Panc1 (cell line): ENCODE measurements at regions not wholly inside any gene's neighbourhood (a gene's known extent, or its start where the extent isn't known, plus 50 kb on each side); places are given as distances from the start of the nearest gene placed in this dataset.

Experiments used
- ATAC-seq: fragments of 200-7000 bp; cut with Tn5 transposase; 2 replicates; pipeline ENCODE4 v1.9.1; 2020; ENCODE audit warnings: mild to moderate bottlenecking, moderate library complexity
- BruUV-seq: library from RNA; stranded (reverse); fragments of 400-500 nt; replicated peaks from 2 replicates; lab custom pipeline; 2021; lab: Mats Ljungman, UMichigan
- CTCF ChIA-PET: fragments of 300-600 bp; sonication (Branson Sonifier 250); formaldehyde crosslinking; loops from one replicate; lab custom pipeline; 2022; ENCODE audit warnings: antibody characterized with exemption; lab: Charles Lee
- POLR2A ChIA-PET: fragments of 300-600 bp; sonication (Branson Sonifier 250); formaldehyde crosslinking; loops from one replicate; lab custom pipeline; 2022; ENCODE audit warnings: antibody characterized with exemption; lab: Charles Lee
- DNase-seq: peaks from one replicate; pipeline ENCODE4 v3.0.0-alpha.2; 2010; ENCODE audit warnings: low read depth, low spot score
- H3K27ac ChIP-seq: 2 replicates; pipeline ENCODE4 v1.5.1; 2011; ENCODE audit warnings: mild to moderate bottlenecking, low read length, inconsistent platforms
- H3K27me3 ChIP-seq: fragments of 200-500 bp; sonication (Bioruptor generic); 2 replicates; pipeline ENCODE4 v1.6.0; 2014; ENCODE audit warnings: low read length, inconsistent platforms; ENCODE audit not compliant: control insufficient read depth, insufficient read depth
- H3K36me3 ChIP-seq: fragments of 200-500 bp; sonication (Bioruptor generic); 2 replicates; pipeline ENCODE4 v1.5.1; 2014; ENCODE audit warnings: inconsistent platforms, mild to moderate bottlenecking, low read length, moderate library complexity; ENCODE audit not compliant: control insufficient read depth, insufficient read depth
- H3K4me1 ChIP-seq: 2 replicates; pipeline ENCODE4 v1.5.1; 2011; ENCODE audit warnings: inconsistent platforms, mild to moderate bottlenecking, low read length, moderate library complexity; ENCODE audit not compliant: control insufficient read depth, insufficient read depth
- H3K4me3 ChIP-seq, 2 experiments: 2 replicates each; pipeline ENCODE4 v1.5.1; 2011 to 2012; ENCODE audit warnings: low read depth in 2 of 2, low read length in 2 of 2, mild to moderate bottlenecking in 2 of 2, inconsistent platforms in 1 of 2, moderate library complexity in 1 of 2
- H3K9me3 ChIP-seq: fragments of 200-500 bp; sonication (Bioruptor generic); 2 replicates; pipeline ENCODE4 v1.5.1; 2014; ENCODE audit warnings: low read depth, mild to moderate bottlenecking, inconsistent platforms, low read length, moderate library complexity; ENCODE audit not compliant: control insufficient read depth, insufficient read depth
- POLR2AphosphoS5 ChIP-seq: IDR thresholded peaks from 2 replicates; pipeline ENCODE4 v1.6.1; 2012; ENCODE audit warnings: mild to moderate bottlenecking, low read depth, low read length, moderate library complexity
- SIN3A ChIP-seq: IDR thresholded peaks from 2 replicates; pipeline ENCODE4 v1.6.1; 2012; ENCODE audit warnings: low read depth, mild to moderate bottlenecking, low read length, moderate library complexity, borderline replicate concordance; ENCODE audit not compliant: insufficient read depth
- TCF7L2 ChIP-seq: IDR thresholded peaks from 2 replicates; pipeline ENCODE4 v1.6.1; 2011; ENCODE audit warnings: mild to moderate bottlenecking, low read depth, low read length, inconsistent platforms
- in situ Hi-C: cut with HindIII; loops from 2 replicates; pipeline ENCODE4 v1.10.0; 2016; ENCODE audit warnings: low sequenced_read_pairs, low pct_unique_long_range_greater_than_20kb
- intact Hi-C: fragments of 100-400 bp; cut with micrococcal nuclease; formaldehyde crosslinking; loops from one replicate; pipeline ENCODE4 v1.10.0; 2022; ENCODE audit not compliant: unreplicated experiment
- TF ChIP-seq, protein P1 (sequence below), 2 experiments: IDR thresholded peaks; 2 replicates each; pipeline ENCODE4 v1.6.1; 2011 to 2012; ENCODE audit warnings: low read depth in 2 of 2, control low read depth in 1 of 2, low read length in 1 of 2, mild to moderate bottlenecking in 1 of 2, moderate library complexity in 1 of 2; ENCODE audit not compliant: insufficient read depth in 1 of 2
- TF ChIP-seq, protein P2 (sequence below): fragments of 450-650 bp; IDR thresholded peaks from 2 replicates; pipeline ENCODE4 v1.5.1; 2017; ENCODE audit warnings: mild to moderate bottlenecking

GRCh38 chr2:7673101-7673500 is 755.9 kb downstream of the RNF144A start:
- POLR2A ChIA-PET = no interaction called here
- no peak overlapping the region for H3K27ac ChIP-seq
- H3K4me1 ChIP-seq = no peaks in the 10 kb centered on the region
- intact Hi-C loops = loop anchor here (5.0 kb wide), 1 partner anchor 576 kb away; no protein-coding TSS in a partner anchor
- no peaks in the 10 kb centered on the region for H3K9me3 ChIP-seq
- no TSS peak for BruUV-seq
- no peak overlapping the region for H3K4me3 ChIP-seq
- in situ Hi-C loops = no loop called here
- H3K27me3 ChIP-seq = no peaks in the 10 kb centered on the region
- no peak for ATAC-seq
- H3K36me3 ChIP-seq = no peaks in the 10 kb centered on the region
- CTCF ChIA-PET = no interaction called here
- no peak for DNase-seq
- TF ChIP-seq, protein P1, sequence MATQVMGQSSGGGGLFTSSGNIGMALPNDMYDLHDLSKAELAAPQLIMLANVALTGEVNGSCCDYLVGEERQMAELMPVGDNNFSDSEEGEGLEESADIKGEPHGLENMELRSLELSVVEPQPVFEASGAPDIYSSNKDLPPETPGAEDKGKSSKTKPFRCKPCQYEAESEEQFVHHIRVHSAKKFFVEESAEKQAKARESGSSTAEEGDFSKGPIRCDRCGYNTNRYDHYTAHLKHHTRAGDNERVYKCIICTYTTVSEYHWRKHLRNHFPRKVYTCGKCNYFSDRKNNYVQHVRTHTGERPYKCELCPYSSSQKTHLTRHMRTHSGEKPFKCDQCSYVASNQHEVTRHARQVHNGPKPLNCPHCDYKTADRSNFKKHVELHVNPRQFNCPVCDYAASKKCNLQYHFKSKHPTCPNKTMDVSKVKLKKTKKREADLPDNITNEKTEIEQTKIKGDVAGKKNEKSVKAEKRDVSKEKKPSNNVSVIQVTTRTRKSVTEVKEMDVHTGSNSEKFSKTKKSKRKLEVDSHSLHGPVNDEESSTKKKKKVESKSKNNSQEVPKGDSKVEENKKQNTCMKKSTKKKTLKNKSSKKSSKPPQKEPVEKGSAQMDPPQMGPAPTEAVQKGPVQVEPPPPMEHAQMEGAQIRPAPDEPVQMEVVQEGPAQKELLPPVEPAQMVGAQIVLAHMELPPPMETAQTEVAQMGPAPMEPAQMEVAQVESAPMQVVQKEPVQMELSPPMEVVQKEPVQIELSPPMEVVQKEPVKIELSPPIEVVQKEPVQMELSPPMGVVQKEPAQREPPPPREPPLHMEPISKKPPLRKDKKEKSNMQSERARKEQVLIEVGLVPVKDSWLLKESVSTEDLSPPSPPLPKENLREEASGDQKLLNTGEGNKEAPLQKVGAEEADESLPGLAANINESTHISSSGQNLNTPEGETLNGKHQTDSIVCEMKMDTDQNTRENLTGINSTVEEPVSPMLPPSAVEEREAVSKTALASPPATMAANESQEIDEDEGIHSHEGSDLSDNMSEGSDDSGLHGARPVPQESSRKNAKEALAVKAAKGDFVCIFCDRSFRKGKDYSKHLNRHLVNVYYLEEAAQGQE (IDR thresholded peaks at IDR 0.05; ENCODE audit: insufficient read depth in 1 of 2, low read depth in 2 of 2, low read length in 1 of 2) = no peak
- TF ChIP-seq TCF7L2 (no peak), POLR2AphosphoS5 (no peak), SIN3A (no peak)
- TF ChIP-seq, protein P2, sequence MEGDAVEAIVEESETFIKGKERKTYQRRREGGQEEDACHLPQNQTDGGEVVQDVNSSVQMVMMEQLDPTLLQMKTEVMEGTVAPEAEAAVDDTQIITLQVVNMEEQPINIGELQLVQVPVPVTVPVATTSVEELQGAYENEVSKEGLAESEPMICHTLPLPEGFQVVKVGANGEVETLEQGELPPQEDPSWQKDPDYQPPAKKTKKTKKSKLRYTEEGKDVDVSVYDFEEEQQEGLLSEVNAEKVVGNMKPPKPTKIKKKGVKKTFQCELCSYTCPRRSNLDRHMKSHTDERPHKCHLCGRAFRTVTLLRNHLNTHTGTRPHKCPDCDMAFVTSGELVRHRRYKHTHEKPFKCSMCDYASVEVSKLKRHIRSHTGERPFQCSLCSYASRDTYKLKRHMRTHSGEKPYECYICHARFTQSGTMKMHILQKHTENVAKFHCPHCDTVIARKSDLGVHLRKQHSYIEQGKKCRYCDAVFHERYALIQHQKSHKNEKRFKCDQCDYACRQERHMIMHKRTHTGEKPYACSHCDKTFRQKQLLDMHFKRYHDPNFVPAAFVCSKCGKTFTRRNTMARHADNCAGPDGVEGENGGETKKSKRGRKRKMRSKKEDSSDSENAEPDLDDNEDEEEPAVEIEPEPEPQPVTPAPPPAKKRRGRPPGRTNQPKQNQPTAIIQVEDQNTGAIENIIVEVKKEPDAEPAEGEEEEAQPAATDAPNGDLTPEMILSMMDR = no peak

DNA sequence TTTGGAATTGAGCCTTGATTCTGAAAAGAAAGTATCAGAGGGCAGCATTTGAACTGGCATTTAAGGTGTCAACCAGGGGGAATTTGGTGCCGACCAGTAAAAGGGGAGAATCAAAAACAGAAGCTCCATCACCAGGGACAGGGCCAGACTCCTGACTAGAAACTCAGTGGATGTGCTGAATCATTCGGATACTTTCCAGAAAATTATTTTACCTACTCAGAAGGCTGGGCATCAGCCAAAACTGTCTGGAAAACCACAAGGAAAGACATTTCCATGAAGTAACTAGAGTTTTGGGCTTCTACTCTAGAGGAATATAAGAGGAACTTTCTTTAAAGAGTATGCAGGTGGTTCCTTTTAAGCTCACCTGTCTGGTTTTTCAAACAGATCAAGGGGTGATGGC is 756.6 kb downstream of the RNF144A start:
- DNase-seq (no peak), ATAC-seq (no peak)
- TF ChIP-seq POLR2AphosphoS5 = no peak
- Histone ChIP-seq H3K9me3 (no peaks in the 10 kb centered on the region), H3K27ac (no peak overlapping the region), H3K4me3 (no peak overlapping the region), H3K36me3 (no peaks in the 10 kb centered on the region), H3K4me1 (no peaks in the 10 kb centered on the region), H3K27me3 (no peaks in the 10 kb centered on the region)
- in situ Hi-C loops (no loop called here), intact Hi-C loops (loop anchor here (5.0 kb wide), 1 partner anchor 577 kb away; no protein-coding TSS in a partner anchor)
- ChIA-PET CTCF (no interaction called here), POLR2A (no interaction called here)
- no TSS peak for BruUV-seq

- DNase-seq (no peak), ATAC-seq (no peak)
- POLR2A ChIA-PET = no interaction called here
- Histone ChIP-seq H3K36me3 (no peaks in the 10 kb centered on the region), H3K4me3 (no peak overlapping the region), H3K27me3 (no peaks in the 10 kb centered on the region), H3K4me1 (no peaks in the 10 kb centered on the region), H3K9me3 (no peaks in the 10 kb centered on the region), H3K27ac (no peak overlapping the region)
- in situ Hi-C loops = no loop called here
- BruUV-seq = no TSS peak
- CTCF ChIA-PET = no interaction called here
- intact Hi-C loops = loop anchor here (5.0 kb wide), 1 partner anchor 577 kb away; no protein-coding TSS in a partner anchor
- TF ChIP-seq POLR2AphosphoS5 (no peak), TCF7L2 (no peak), SIN3A (no peak)
- TF ChIP-seq, protein P1 (IDR thresholded peaks at IDR 0.05; ENCODE audit: insufficient read depth in 1 of 2, low read depth in 2 of 2, low read length in 1 of 2) = no peak
- TF ChIP-seq, protein P2 = no peak
Observed at GRCh38 chr2:7674606-7675005, 757.4 kb downstream of the RNF144A start.
